Hepatocyte (in vitro differentiated cells): ENCODE measurements at regions not wholly inside any gene's neighbourhood (a gene's known extent, or its start where the extent isn't known, plus 50 kb on each side); places are given as distances from the start of the nearest gene placed in this dataset.

Source experiments
- DNase-seq: peaks from one replicate; pipeline ENCODE4 v3.0.0-alpha.2; 2016; ENCODE audit warnings: low spot score
- H2AFZ ChIP-seq: fragments of 200-600 bp; sonication (generic); 2 replicates; pipeline ENCODE4 v1.6.0; 2016; ENCODE audit warnings: antibody characterized with exemption, mild to moderate bottlenecking
- H3K27ac ChIP-seq: fragments of 200-600 bp; sonication (generic); 2 replicates; pipeline ENCODE4 v1.5.1; 2016; ENCODE audit warnings: mild to moderate bottlenecking
- H3K27me3 ChIP-seq: fragments of 200-600 bp; sonication (generic); 2 replicates; pipeline ENCODE4 v1.6.1; 2016
- H3K36me3 ChIP-seq: fragments of 200-600 bp; sonication (generic); replicated peaks from 2 replicates; pipeline ENCODE4 v1.5.1; 2016; ENCODE audit warnings: low read depth; ENCODE audit not compliant: insufficient read depth
- H3K4me1 ChIP-seq: fragments of 200-600 bp; sonication (generic); 2 replicates; pipeline ENCODE4 v1.5.1; 2016; ENCODE audit warnings: mild to moderate bottlenecking, moderate library complexity; ENCODE audit not compliant: insufficient read depth
- H3K4me2 ChIP-seq: fragments of 200-600 bp; sonication (generic); 2 replicates; pipeline ENCODE4 v1.6.0; 2016
- H3K4me3 ChIP-seq: fragments of 200-600 bp; sonication (generic); 2 replicates; pipeline ENCODE4 v1.5.1; 2016; ENCODE audit warnings: mild to moderate bottlenecking
- H3K79me2 ChIP-seq: fragments of 200-600 bp; sonication (generic); 2 replicates; pipeline ENCODE4 v1.6.0; 2017; ENCODE audit warnings: mild to moderate bottlenecking
- H3K9me2 ChIP-seq: fragments of 200-600 bp; sonication (generic); replicated peaks from 2 replicates; pipeline ENCODE4 v1.6.0; 2017; ENCODE audit warnings: mild to moderate bottlenecking; ENCODE audit not compliant: insufficient read depth
- H3K9me3 ChIP-seq: fragments of 200-600 bp; sonication (generic); 2 replicates; pipeline ENCODE4 v1.5.1; 2016; ENCODE audit warnings: low read depth, mild to moderate bottlenecking
- H4K20me1 ChIP-seq: fragments of 200-600 bp; sonication (generic); 2 replicates; pipeline ENCODE4 v1.6.0; 2016; ENCODE audit warnings: mild to moderate bottlenecking; ENCODE audit not compliant: insufficient read depth, poor library complexity, severe bottlenecking
- EZH2 ChIP-seq: fragments of 200-600 bp; sonication (generic); IDR thresholded peaks from 2 replicates; pipeline ENCODE4 v1.6.1; 2016; ENCODE audit warnings: antibody characterized with exemption, mild to moderate bottlenecking, borderline replicate concordance
- EZH2phosphoT487 ChIP-seq: fragments of 200-600 bp; sonication (generic); IDR thresholded peaks from one replicate; pipeline ENCODE4 v1.6.1; 2018; ENCODE audit warnings: antibody characterized with exemption, mild to moderate bottlenecking, low read depth, moderate library complexity; ENCODE audit not compliant: unreplicated experiment, severe bottlenecking
- WGBS: methylation state at CpG from one replicate; pipeline ENCODE4 v1.1.6; 2016; ENCODE audit warnings: low lambda C conversion rate; ENCODE audit errors: missing lambda C conversion rate; 5-methylcytosine and 5-hydroxymethylcytosine counted together
- TF ChIP-seq, protein P1 (sequence below): fragments of 200-600 bp; sonication (generic); IDR thresholded peaks from 2 replicates; pipeline ENCODE4 v1.5.1; 2016; ENCODE audit warnings: antibody characterized with exemption, mild to moderate bottlenecking; ENCODE audit not compliant: poor library complexity

DNA sequence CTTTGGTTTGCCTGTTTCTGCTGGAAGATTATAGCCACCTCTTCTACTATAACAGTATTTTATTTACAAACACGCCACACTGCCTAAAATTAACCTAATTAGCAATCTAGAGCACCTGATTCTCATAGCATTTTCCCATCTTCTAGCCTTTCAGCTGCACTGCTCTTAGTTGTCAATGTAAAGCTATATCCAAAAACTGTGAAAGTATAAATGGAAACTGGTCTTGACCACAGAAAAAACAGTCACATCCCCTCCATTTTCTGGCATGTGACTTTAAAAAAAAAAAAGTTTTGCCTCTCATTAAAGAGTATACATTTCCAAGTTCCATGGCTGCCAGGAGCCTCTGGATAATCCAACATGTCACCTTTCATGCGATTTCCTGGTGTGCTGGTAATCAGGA lies 287.8 kb downstream of the DTWD2 start:
- DNase-seq, result no peak
- Histone ChIP-seq H3K27ac (no peak overlapping the region), H3K36me3 (no peaks in the 10 kb centered on the region), H3K9me3 (no peaks in the 10 kb centered on the region), H4K20me1 (no peaks in the 10 kb centered on the region), H3K4me3 (no peak overlapping the region), H3K9me2 (no peaks in the 10 kb centered on the region), H3K4me2 (no peak overlapping the region), H3K79me2 (no peaks in the 10 kb centered on the region), H3K4me1 (no peaks in the 10 kb centered on the region), H3K27me3 (no peaks in the 10 kb centered on the region), H2AFZ (no peak overlapping the region)
- WGBS, result 49% methylated on average over 2 of the region's 2 CpGs
- TF ChIP-seq EZH2phosphoT487 (no peak), EZH2 (no peak)
- TF ChIP-seq, protein P1, sequence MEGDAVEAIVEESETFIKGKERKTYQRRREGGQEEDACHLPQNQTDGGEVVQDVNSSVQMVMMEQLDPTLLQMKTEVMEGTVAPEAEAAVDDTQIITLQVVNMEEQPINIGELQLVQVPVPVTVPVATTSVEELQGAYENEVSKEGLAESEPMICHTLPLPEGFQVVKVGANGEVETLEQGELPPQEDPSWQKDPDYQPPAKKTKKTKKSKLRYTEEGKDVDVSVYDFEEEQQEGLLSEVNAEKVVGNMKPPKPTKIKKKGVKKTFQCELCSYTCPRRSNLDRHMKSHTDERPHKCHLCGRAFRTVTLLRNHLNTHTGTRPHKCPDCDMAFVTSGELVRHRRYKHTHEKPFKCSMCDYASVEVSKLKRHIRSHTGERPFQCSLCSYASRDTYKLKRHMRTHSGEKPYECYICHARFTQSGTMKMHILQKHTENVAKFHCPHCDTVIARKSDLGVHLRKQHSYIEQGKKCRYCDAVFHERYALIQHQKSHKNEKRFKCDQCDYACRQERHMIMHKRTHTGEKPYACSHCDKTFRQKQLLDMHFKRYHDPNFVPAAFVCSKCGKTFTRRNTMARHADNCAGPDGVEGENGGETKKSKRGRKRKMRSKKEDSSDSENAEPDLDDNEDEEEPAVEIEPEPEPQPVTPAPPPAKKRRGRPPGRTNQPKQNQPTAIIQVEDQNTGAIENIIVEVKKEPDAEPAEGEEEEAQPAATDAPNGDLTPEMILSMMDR, result no peak

DNA sequence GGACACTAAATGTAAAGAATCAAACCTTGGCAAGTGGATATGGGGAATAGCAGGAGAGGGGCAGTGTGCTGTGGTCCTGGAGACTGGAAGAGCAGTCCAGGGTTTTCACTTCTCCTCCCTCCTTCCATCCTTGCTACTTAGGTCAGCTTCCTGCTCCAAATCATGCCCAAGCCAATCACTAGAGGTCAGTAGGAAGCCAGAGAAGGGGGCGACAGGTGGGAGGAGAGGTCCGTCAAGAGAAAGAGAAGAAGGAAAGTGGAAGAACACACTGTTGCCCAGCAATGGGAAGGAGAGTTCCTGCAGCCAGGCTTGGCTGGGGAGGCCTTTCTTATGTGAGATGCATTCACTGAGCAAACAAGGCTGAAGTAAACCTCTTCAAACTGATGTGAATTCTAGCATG lies 289.6 kb downstream of the DTWD2 start:
- Histone ChIP-seq H3K9me3 (no peaks in the 10 kb centered on the region), H4K20me1 (no peaks in the 10 kb centered on the region), H3K9me2 (no peaks in the 10 kb centered on the region), H3K27ac (no peak overlapping the region), H3K27me3 (no peaks in the 10 kb centered on the region), H3K36me3 (no peaks in the 10 kb centered on the region), H3K4me2 (no peak overlapping the region), H3K4me1 (no peaks in the 10 kb centered on the region), H3K4me3 (no peak overlapping the region), H3K79me2 (no peaks in the 10 kb centered on the region), H2AFZ (no peak overlapping the region)
- no peak for DNase-seq
- TF ChIP-seq EZH2 (no peak), EZH2phosphoT487 (no peak)
- TF ChIP-seq, protein P1, result no peak
- WGBS, result 26% methylated on average over 2 of the region's 2 CpGs

DNA sequence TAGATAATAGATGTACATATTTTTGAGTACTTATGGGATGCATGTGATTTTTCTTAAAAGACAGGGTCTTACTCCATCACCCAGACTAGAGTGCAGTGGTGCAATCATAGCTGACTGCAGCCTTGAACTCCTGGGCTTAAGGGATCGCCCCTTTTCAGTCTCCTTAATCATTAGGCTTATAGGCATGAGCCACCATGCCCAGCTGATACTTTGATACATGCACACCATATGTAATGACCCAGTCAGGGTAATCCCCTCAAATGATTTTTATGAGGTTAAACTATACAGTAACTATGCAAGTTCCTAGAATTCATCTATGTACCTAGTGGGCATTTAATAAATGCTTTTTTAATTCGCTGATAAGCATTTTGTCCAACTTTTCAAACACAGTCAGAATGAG lies 292.3 kb downstream of the DTWD2 start:
- no peaks in the 10 kb centered on the region for H4K20me1 ChIP-seq
- H3K4me1 ChIP-seq, result no peaks in the 10 kb centered on the region
- H2AFZ ChIP-seq, result no peak overlapping the region
- TF ChIP-seq EZH2 (no peak), EZH2phosphoT487 (no peak)
- TF ChIP-seq, protein P1, result no peak
- H3K9me3 ChIP-seq, result no peaks in the 10 kb centered on the region
- H3K27me3 ChIP-seq, result no peaks in the 10 kb centered on the region
- H3K36me3 ChIP-seq, result no peaks in the 10 kb centered on the region
- no peaks in the 10 kb centered on the region for H3K9me2 ChIP-seq
- WGBS, result 84% methylated on average over 2 of the region's 2 CpGs
- no peak overlapping the region for H3K4me2 ChIP-seq
- DNase-seq, result no peak
- H3K4me3 ChIP-seq, result no peak overlapping the region
- H3K79me2 ChIP-seq, result no peaks in the 10 kb centered on the region
- no peak overlapping the region for H3K27ac ChIP-seq

DNA sequence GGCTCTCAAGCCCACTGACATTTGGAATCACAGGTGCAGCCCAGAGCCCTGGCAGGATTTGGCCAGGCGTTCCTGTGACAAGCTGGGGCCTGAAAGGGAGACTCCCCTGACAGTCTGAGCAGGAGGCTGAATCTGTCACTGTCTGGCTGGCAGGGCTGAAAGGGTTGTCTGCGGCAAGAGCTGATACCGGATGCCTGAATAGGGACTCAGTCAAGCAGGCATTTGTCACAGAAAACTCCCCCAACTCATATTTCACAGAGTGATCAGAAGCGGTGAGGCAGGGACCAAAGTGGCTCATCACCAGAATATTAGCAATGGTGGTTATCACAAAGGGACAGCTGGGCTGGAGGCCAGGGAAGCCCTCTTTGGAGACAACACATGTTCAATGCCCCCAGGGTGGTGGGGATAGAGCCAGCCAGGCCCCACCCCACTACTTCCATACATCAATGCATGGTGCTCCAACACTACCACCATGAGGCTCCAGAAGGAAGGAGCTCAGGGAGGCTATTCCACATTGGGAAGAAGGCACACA lies 295.5 kb downstream of the DTWD2 start:
- no peak overlapping the region for H3K4me2 ChIP-seq
- no peaks in the 10 kb centered on the region for H3K36me3 ChIP-seq
- no peak overlapping the region for H2AFZ ChIP-seq
- H4K20me1 ChIP-seq, result no peaks in the 10 kb centered on the region
- DNase-seq, result peak; percentile 8
- H3K27me3 ChIP-seq, result no peaks in the 10 kb centered on the region
- no peaks in the 10 kb centered on the region for H3K4me1 ChIP-seq
- no peak overlapping the region for H3K27ac ChIP-seq
- H3K9me3 ChIP-seq, result no peaks in the 10 kb centered on the region
- no peak overlapping the region for H3K4me3 ChIP-seq
- 64% methylated on average over 4 of the region's 4 CpGs for WGBS
- H3K79me2 ChIP-seq, result no peaks in the 10 kb centered on the region
- H3K9me2 ChIP-seq, result no peaks in the 10 kb centered on the region
- TF ChIP-seq EZH2phosphoT487, result no peak
- TF ChIP-seq, protein P1, result peak; percentile 16
